ENCODE measurements at regions not wholly inside any gene's neighbourhood (a gene's known extent, or its start where the extent isn't known, plus 50 kb on each side); places are given as distances from the start of the nearest gene placed in this dataset.

DNA sequence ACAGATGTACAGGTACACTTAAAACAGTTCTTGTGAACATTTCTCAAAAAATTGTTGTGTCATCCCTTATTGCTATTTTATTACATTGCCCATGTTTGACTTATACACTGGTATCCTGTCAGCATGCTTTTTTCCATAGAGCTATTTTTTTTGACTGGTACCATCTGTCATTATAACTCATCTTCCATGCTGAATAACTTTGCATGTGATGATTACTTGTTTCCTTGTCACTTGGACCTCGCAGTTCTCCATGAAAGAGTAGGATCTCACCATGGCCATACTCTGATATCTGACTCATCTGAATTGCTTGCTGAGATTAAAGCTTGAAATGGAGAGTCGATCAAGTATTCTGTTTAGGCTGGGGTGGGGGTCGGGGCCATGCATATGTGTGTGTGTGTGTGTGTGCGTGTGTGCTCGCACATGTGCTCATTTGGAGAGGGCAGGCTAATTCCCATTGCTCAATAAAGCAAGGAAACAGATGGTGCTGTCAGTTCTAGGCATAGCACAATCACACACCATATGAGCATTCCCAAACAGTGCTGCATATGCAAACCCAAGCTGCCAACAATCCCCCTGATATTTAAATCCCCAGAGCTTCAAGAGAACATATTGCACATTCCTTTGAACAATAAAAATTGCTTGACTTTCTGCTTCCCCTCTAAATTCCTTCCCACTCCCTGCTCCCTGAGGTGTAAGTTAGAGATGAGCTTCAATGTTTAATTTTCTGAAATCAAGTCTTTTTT lies 62.9 kb downstream of the NHLRC3 start:
- DNase-seq: peak; percentile 12

DNA sequence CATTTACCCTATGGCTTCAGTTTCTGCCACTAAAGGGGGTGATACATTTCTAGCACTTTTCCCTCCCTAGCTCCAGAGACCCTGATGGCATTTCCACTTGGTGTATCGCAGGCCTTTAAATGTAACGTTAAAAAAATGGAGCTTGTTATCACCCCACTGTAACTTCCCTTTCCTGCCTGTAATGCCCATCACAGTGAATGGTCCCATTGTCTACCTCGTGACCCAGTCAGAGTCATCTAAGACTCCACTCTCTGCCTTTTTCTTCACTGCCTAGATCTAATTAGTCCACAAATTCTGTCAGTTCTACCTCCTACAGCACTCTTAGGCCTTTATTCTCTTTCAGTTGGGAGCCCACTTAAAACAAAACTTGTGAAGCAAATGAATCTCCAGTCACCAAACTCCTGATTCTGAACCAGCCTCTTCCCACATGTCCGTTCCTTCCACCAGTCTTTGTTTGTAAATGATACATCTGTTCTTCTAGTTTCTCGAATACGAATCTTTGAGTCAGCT lies 64.8 kb downstream of the NHLRC3 start:
- no peak for DNase-seq

DNA sequence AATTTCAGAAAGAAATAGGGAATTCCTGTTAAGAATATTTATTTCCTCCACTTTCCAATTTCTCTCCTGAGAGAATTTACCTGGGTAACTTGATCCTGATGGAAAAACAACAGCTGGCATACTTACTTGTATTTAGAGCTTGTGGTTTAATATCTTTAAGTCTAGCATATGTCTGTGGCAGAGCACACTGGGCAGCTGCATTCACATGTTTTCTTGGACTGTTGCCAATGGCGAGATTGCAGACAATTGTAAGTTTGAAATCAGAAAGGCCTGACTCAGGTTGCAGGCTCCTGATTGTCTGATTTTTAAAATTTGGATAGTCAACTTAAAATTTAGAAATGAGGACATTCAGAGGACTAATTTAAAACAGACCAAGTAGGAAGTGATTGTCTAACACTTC lies 66.9 kb downstream of the NHLRC3 start:
- no peak for DNase-seq

DNA sequence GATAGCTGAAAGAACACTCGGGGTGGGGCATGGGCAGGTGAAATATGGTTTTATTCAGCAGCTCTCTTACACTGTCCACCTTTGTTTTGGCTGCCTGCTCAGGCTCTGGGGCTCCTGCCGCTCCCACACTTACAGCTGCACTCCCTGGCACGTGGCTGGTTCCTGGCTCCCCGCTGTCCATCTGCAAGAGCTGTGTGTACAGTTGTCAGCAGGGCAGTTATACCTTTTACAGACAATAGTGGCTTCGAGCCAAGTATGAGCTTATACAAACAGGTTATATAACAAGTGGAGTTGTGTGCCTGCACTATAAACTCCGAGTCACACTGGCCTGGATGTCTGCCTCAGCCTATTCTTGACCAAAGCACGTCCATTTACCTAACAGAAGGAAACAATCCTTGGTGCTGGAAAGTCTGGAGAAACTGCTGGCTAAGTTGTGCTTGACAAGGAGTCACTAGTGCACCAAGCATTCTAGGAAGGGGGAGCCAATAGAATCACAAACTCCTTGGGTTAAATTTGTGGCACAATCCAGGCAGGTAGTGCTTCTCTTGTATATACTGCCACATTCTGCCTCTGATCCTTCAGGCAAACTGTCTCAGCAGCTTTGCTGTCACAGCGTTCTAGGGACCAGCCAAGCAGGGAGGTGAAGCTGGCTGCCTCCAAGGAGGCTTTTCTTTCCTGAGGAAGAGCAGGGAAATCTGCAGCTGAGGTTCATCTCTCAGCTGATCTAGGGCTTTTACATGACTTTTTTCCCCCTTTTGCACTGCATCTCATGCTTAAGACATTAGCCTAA lies 68.2 kb downstream of the NHLRC3 start:
- no peak for DNase-seq

DNA sequence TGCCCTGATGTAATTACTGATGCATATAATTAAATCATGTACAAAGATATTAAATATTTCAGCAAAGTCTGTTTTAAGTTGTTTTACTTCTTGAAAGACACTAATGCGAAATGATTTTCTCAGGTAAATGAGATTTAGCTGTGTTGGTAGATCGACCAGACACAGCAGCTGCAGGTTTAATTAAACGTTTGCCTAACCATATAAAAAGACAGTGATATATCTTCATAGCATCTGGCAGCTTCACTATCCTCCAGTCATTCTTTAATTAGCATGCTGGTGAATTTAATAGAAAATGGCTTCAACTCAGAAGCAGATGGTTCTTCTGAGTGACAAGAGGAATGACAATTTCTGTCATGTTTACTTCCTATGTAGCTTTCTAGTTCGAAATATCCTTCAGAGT lies 69.3 kb downstream of the NHLRC3 start:
- DNase-seq: no peak

DNA sequence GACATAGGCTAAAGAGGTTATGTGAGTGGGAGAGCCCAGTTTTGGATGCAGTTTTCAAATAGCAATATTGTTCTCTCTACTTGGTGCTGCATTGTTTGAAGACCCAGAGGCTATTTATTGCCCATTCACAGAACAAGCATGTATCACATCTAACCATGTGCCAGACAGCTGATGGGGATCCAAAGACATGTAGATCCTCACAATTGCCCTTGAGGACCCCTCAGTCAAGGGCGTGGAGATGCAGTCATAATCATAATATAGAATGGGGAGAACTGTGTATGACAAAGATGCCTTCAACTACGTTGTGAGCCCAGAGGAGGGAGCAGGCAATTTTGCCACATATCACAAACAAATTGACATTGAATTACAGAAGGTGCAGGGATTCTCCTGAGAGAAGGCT lies 70.5 kb downstream of the NHLRC3 start:
- no peak for DNase-seq

DNA sequence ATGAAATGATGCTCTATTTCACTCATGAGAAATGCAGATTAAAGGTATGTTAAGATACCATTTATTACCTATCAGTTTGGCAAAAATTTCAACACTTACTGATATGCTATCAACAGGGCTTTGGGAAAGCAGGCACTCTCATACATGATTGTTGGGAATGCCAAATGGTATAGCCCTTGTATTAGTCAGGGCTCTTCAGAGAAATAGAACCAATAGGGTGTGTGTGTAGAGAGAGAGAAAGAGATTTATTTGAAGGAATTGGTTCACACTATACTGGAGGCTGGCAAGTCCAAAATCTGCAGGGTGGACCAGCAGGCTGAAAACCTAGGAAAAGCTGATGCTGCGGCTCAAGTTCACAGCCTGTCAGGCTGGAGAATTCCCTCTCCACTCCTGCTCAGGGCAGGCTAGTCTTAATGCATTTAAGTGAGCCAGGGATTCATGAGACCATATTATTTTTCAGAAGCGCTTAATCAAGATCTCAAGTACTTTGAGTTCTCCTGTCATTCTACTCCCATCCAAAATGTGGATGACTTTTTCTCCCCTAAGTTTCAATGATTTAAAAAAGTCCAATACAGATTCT lies 72.4 kb downstream of the NHLRC3 start:
- DNase-seq: no peak

DNA sequence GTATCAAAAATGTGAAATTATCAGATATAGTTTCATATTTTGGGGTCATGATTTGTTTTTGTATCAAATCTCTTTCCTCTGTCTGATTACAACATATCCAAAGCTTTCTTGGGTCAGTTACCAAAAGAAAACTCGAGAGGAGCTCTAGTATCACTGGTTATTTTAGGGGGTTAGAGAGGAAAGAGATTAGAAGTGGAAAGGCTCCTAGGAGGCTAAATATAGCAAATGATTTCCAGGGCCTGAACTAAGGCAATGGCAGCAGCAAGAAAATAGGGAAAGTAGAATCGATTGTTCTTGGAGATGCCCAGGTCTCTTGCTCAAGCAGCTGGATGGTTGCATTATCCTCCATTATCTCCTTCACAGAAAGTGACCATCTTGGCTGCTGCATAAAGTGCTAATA lies 72.9 kb downstream of the NHLRC3 start:
- no peak for DNase-seq

DNA sequence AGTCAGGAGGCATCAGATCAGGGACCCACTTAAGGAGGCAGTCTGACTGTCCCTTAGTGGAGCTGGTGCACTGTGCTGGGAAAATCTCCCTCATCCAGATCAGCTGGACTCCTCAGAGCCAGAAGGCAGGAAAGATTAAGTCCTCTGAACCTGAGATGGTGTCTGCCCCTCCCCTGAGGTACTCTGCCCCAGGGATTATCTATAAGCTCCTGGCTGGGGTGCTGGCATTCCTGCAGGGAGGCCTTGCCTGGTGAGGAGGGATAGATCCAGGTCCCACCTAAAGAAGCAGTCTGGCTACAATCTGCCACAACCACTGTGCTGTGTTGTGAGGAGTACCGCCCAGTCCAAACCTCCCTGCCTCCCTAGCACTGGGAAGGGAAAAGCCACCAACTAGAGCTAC lies 81.2 kb downstream of the NHLRC3 start:
- no peak for DNase-seq

DNA sequence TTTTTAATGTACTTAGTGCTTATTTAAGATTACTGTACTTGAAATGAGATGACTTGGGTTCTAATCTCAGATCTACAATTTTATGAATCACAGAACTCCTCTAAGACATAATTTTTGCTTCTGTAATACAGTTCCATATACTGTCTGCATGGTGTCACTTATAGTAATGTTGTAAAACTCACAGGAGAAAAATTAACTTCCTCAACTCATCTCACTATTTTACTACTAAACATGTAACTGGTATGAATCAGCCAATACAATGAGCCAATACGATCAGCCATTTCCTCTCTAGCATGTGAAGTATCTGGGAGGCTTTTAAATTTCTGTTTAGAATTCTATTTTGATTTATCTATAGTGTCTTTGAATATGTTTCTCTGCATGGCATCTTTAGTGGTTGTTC lies 85.3 kb downstream of the NHLRC3 start:
- DNase-seq: no peak

DNA sequence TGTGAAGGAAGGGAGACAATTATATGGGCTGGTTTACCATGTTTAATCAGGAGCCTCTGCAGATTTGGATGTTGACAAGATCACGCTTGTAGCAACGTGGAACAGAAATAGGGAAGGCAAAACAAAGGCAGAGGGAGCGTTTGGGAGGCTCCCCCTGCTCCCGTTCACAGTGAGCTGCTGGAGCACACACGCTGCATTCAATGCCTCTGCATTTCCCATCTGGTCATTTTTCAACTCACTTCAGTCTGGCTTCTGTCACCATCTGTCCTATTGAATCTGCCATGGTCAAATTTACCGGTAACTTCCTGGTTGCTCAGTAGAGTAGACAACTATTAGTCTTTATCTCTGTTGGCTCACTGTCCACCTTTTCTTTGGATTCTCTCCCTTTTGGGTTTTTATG lies 91.0 kb downstream of the NHLRC3 start:
- no peak for DNase-seq

DNA sequence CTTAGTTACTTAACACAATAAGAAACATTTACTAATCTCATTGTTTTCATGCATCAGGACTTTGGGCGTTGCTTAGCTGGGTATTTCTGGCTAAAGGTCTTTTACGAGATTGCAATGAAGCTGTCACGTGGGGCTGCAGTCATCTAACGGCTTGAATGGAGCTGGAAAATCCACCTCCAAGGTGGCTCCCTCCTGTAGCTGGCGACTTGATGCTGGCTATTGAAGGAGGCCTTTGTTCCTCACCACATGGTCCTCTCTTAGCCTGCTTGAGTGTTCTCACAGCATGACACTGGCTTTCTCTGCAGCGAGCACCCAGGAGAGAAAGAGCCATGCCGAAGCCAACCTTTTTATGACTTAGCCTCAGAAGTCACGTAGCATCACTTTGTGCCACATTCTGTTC lies 92.0 kb downstream of the NHLRC3 start:
- no peak for DNase-seq

DNA sequence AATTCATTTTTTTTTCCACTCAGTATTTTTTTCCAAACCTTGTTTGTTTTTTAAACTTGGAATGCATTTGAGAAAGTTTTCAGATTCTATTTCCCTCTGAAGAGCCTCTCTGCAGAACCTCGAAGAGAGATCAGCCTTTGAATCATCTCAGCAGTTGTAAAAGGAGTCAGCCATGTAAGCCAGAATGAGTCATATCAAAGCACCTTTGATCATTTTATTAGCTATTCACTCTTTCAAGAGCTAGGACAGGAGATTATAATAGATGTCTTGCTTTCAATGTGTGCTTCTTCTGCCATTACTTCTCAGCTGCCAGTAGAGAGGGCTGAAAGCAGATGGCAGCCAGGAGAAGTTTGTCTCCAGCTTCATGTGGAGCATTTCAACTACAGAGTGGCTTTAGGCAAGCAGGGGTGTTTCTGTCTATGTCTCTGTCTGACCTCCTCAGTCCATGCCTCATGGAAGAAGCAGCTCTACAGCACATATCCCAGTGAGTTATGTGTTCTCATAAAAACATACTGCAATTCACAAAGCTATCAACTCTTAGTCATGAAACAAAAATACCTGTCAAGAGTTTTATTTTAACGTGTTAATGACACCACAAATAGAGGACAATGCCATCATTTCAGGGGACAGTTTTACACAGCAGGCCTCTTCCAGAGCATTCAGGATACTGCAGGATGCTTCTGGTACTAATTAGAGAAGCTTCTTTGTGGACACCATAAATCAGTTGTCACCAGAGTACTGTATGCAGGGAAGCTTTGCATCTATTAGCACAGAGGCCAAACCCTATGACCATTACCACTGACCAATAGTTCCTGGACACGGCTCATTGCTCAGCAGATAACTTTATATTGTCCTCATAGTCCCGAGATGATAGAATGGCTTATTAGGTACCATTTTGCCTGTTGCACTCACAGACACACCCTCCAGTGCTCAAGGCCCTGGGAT lies 94.3 kb downstream of the NHLRC3 start:
- DNase-seq: no peak

DNA sequence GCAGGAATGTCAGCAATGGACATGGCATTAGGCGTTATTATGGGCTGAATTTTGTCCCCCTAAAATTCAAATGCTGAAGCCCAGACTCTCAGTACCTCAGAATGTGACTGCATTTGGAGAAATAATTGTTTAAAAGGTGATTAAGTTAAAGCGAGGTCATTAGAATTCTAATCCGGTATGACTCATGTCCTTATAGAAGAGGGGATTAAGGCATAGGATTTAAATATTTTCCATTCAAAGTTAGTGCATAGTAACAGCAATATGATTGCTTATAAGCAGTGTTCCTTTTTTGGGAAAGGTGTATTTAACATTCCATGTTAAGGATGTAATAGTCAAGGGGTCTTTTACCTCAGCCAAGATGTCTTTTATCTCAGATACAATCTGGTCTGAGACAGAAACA lies 95.5 kb downstream of the NHLRC3 start:
- no peak for DNase-seq

DNA sequence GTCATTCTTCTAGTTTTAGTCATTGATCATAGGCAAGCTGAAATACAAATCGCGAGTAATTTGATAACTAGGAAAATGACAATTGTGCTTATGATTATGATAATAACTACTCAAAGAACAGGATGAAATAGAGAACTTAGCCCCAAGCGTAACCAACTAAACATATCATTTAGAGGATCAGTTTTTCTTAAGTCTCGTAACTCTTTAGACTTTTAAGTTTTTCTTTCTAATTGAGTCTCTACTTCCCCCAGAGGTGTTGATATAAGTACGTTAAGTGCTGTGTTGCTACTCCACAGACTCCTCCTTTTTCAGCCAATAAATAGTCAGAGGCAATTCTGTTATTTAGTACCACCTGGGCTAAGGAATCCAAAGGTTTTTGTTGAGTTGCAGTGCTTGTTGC lies 96.3 kb downstream of the NHLRC3 start:
- DNase-seq: no peak

DNA sequence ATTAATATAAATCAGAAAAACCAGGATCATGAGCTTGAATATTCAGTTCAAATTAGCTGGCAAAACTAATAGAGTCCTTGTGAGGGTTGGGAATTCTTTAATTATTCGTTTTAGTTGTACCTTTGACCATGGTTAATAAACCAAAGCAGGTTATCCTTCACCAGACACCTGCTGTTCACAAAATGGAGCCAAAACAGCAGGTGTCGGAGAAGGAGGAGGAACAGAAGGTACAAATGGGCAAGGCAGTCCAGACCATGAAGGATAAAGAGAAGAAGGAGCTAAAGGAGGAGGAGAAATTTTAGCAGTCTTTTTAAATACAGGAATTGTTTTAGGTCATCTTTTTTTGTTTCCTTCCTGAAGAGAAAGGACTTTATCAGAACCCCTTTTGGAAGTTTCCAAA lies 106.1 kb downstream of the NHLRC3 start:
- DNase-seq: no peak

DNA sequence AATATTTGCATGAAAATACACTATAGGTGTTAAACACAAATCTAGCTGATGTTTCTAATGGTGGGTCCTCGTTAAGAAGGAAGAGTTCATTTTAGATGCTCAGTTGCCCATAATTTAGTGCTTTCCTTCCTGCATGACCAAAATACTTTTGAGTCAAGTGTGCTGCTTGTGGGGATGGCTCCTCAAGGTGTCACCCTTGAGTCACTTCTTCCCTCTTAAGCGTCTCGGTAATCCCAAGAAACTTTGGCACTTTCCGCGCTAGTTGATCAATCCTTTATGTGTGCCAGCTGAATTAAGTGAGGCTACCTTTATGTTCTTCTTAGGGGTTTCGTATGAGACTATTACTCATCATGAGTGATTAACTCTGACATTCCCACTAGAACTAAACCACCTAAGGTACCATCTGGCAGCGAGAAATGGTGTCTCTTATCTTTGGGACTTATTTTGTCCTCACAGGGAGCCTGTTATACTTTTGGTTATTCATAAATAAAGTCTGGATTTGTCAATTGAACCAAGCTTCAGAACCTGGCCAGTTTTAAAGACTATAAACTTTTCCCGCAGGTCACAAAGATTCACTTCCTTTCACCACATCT lies 106.8 kb downstream of the NHLRC3 start:
- DNase-seq: peak; percentile 74

DNA sequence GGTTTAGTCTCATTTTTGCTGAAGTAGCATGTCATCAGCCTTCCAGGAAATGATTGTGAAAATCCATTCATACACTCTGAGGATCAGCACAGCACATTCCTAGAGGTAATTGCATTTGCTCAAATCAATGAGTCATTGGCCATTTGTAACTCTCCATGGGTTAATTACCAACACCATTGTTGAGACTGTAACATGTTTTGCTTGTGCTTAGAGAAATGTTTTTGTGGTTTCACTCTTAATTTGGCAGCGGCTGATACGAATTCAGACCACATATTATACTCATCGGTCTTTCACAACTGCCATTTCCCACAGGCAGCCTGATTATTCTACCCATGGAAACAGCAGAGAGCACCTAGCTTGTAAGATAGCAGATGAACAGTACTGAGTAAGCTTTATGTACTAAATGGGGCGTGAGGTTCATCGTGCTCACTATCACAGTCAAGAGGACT lies 110.3 kb downstream of the NHLRC3 start:
- DNase-seq: no peak

DNA sequence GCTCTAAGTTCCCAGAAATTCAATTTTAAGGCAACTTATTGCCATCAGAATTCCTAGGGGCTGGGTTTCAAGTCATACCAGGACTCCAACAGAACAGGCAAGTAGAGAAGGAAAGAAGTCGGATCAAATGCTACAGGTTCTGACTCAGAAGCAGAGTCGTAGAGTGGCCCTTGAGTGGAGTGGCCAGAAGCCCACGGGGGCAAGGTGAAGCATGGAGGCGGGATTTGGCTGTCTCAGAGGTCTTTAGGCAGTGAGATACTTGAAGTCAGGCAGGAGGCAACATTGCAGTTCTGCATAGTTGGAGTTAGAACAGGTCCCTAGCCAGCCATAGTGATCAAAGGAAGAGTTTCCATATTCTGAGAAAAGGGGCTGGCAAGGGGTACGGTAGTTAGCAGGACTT lies 111.6 kb downstream of the NHLRC3 start:
- no peak for DNase-seq

DNA sequence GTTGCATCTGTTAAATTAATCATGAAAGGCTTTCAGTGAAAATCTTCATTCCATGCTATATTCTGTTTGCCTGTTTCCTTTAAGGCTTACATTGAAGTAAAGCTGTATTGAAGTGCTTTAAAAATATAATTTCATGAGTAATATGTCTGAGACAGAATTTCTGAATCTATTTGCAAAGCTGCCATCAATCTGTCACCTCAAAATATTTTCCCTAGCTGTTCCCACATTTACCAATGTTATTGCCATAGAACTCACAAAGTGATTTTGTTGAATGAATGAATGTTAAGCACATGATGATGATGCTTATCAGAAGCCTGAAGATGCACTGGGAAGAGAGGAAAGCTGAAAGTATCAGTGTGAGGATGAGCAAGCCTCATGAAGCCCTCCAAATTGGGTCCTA lies 115.8 kb downstream of the NHLRC3 start:
- no peak for DNase-seq

DNA sequence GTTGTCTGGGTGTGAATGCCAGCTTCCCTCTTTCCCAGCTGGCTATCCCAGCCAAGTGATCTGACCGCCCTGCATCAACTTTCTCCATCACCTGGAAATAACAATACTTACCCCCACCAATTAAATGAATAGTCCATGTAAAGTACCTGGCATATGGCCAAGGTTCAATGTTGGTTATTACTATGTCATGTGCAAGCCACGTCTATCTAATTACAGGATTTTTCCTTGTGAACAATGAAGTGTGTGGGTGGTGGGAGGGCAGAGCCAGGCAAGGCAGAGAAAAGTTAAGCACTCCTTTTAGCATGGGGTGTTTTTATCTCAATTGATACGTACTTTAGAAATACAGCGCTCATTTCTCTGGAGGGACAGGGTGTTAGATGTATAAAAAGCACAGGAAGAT lies 121.1 kb downstream of the NHLRC3 start:
- peak; percentile 14 for DNase-seq

DNA sequence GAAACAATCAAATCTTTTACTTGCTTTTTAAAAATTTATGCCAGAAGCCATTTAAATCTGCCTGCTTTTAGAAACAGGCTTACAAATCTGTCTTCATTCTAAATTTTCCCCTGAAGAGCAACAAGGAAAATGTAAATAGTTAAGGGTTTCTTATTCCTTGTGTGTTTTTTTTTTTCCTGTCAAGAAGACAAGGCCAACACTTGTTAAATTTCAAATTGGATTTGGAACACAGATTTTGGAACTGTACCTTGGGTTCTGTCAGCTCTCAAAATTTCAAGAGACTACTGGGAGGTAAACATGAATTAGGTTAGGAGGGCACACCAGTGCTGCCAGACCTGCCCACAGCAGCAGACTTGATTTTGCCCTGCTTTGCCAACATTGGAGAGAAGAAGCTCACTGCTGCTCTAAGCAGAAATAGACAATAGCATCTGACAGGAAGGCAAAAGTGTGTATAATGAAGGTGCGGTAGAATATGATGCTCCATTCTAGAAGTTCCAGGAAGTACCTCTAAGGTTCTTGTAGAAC lies 121.7 kb downstream of the NHLRC3 start:
- no peak for DNase-seq

Measured in hindlimb muscle (tissue), 1 donor.